WTC11 (cell line): ENCODE measurements at regions not wholly inside any gene's neighbourhood (a gene's known extent, or its start where the extent isn't known, plus 50 kb on each side); places are given as distances from the start of the nearest gene placed in this dataset.

Source experiments
- ATAC-seq: fragments of 200-7000 bp; cut with Tn5 transposase; 2 replicates; pipeline ENCODE4 v1.10.0; 2021; ENCODE audit warnings: mild to moderate bottlenecking, moderate library complexity
- CTCF ChIA-PET: fragments of 300-600 bp; sonication (Branson Sonifier 250); formaldehyde crosslinking; loops from one replicate; lab custom pipeline; 2021; ENCODE audit warnings: antibody characterized with exemption; lab: Charles Lee
- POLR2A ChIA-PET: fragments of 350-600 bp; sonication (Branson Sonifier 250); formaldehyde crosslinking; loops from one replicate; lab custom pipeline; 2021; ENCODE audit warnings: antibody characterized with exemption; lab: Charles Lee
- DNase-seq: peaks from one replicate; pipeline ENCODE4 v3.0.0; 2021; ENCODE audit warnings: low spot score
- H3K27ac Mint-ChIP-seq: 2 replicates; pipeline ENCODE4 v1.8.0; 2021; ENCODE audit warnings: mixed read lengths
- H3K27me3 Mint-ChIP-seq: 2 replicates; pipeline ENCODE4 v1.8.0; 2021; ENCODE audit warnings: low read depth, mild to moderate bottlenecking, moderate library complexity, mixed read lengths
- H3K36me3 Mint-ChIP-seq: 2 replicates; pipeline ENCODE4 v1.8.0; 2021; ENCODE audit warnings: mixed read lengths
- H3K4me1 Mint-ChIP-seq: 2 replicates; pipeline ENCODE4 v1.8.0; 2022; ENCODE audit warnings: mixed read lengths
- H3K4me3 Mint-ChIP-seq: 2 replicates; pipeline ENCODE4 v1.8.0; 2021; ENCODE audit warnings: mild to moderate bottlenecking, moderate library complexity, mixed read lengths
- H3K9me3 Mint-ChIP-seq: 2 replicates; pipeline ENCODE4 v1.8.0; 2021; ENCODE audit warnings: mixed read lengths
- CDX4 ChIP-seq: fragments of 250-450 bp; sonication (Bioruptor Pico); IDR thresholded peaks from 2 replicates; pipeline ENCODE4 v1.9.0; 2021; ENCODE audit warnings: moderate library complexity, mild to moderate bottlenecking, inconsistent platforms, borderline replicate concordance
- CREM ChIP-seq: sonication (generic); formaldehyde crosslinking; IDR thresholded peaks from 2 replicates; pipeline ENCODE4 v1.8.1; 2022; ENCODE audit warnings: mild to moderate bottlenecking, missing genetic modification reagents, moderate library complexity
- NR3C1 ChIP-seq: sonication (generic); formaldehyde crosslinking; conservative IDR thresholded peaks from 2 replicates; pipeline ENCODE4 v1.8.1; 2023; ENCODE audit warnings: low read depth, mild to moderate bottlenecking, missing genetic modification reagents
- SMAD3 ChIP-seq: sonication (generic); formaldehyde crosslinking; IDR thresholded peaks from 2 replicates; pipeline ENCODE4 v1.8.0; 2022; ENCODE audit warnings: missing genetic modification reagents, mild to moderate bottlenecking, borderline replicate concordance
- SMAD4 ChIP-seq: sonication (generic); formaldehyde crosslinking; IDR thresholded peaks from 2 replicates; pipeline ENCODE4 v1.8.0; 2022; ENCODE audit warnings: mild to moderate bottlenecking, missing genetic modification reagents
- TCF7 ChIP-seq: sonication (generic); formaldehyde crosslinking; IDR thresholded peaks from 2 replicates; pipeline ENCODE4 v1.8.0; 2022; ENCODE audit warnings: mild to moderate bottlenecking, low read depth, missing genetic modification reagents, moderate library complexity
- USF2 ChIP-seq: sonication (generic); formaldehyde crosslinking; IDR thresholded peaks from 2 replicates; pipeline ENCODE4 v1.8.1; 2023; ENCODE audit warnings: mild to moderate bottlenecking, missing genetic modification reagents, moderate library complexity
- ZBTB21 ChIP-seq: sonication (generic); formaldehyde crosslinking; IDR thresholded peaks from 2 replicates; pipeline ENCODE4 v1.8.1; 2023; ENCODE audit warnings: mild to moderate bottlenecking, missing genetic modification reagents, borderline replicate concordance
- ZNF138 ChIP-seq: sonication (generic); formaldehyde crosslinking; conservative IDR thresholded peaks from 2 replicates; pipeline ENCODE4 v1.8.1; 2022; ENCODE audit warnings: mild to moderate bottlenecking, moderate library complexity, missing genetic modification reagents
- ZNF281 ChIP-seq: sonication (generic); formaldehyde crosslinking; IDR thresholded peaks from 2 replicates; pipeline ENCODE4 v1.8.0; 2023; ENCODE audit warnings: mild to moderate bottlenecking, missing genetic modification reagents
- ZNF317 ChIP-seq: sonication (generic); formaldehyde crosslinking; IDR thresholded peaks from 2 replicates; pipeline ENCODE4 v1.8.1; 2023; ENCODE audit warnings: low read depth, mild to moderate bottlenecking, moderate library complexity, missing genetic modification reagents, borderline replicate concordance
- ZNF416 ChIP-seq: fragments of 250-450 bp; sonication (Bioruptor Pico); IDR thresholded peaks from 2 replicates; pipeline ENCODE4 v1.9.0; 2021; ENCODE audit warnings: mild to moderate bottlenecking, inconsistent platforms
- ZNF423 ChIP-seq: fragments of 250-450 bp; sonication (Bioruptor Pico); IDR thresholded peaks from 2 replicates; pipeline ENCODE4 v2.1.2; 2022; ENCODE audit warnings: mild to moderate bottlenecking, moderate library complexity
- TF ChIP-seq, protein P1 (sequence below): sonication (generic); formaldehyde crosslinking; IDR thresholded peaks from 2 replicates; pipeline ENCODE4 v1.8.1; 2022; ENCODE audit warnings: low read depth, missing genetic modification reagents, borderline replicate concordance
- TF ChIP-seq, protein P2 (sequence below): fragments of 250-450 bp; sonication (Bioruptor Pico); IDR thresholded peaks from 2 replicates; pipeline ENCODE4 v2.1.2; 2022; ENCODE audit warnings: mild to moderate bottlenecking, moderate library complexity

DNA sequence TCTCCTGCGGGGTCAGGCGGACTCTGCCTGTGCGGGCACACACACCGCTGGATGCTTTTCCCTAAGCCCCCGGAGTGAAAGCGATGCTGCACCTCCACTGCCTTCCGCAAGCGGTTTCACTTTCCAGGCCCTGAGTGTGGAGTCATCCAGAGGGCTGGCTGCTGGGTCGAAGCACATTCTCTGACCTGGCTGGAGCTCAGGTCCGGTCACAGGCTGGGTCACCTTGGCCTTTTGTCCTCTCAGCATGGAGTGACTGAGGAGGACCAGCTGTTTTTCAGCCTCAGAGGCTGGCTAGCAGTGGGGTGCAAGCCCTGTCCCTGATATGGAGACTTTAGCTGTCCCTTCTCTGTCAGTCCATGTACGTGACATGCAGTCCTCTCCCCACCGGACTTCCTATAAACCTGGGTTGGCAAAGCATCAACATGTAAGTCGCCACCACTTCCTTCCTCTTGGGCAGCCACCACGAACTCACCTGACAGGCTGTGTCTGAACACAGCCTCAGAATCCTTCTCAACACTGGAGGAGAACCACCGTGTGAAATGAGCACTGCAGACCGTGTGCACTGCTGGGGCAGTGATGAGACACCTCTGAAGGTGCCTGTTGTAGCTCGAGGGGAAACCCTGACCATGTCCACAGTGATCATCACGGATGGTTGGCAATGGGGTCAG lies 51.3 kb downstream of the GADD45G start:
- Mint-ChIP-seq H3K27ac (no peak overlapping the region), H3K4me3 (no peak overlapping the region), H3K4me1 (peaks cover 51% of the 10 kb centered on the region), H3K27me3 (peaks cover 12% of the 10 kb centered on the region), H3K36me3 (no peaks in the 10 kb centered on the region), H3K9me3 (no peaks in the 10 kb centered on the region)
- DNase-seq (no peak), ATAC-seq (no peak)
- no peak for TF ChIP-seq SMAD3 (CRISPR knock-in tag)
- TF ChIP-seq, protein P1, sequence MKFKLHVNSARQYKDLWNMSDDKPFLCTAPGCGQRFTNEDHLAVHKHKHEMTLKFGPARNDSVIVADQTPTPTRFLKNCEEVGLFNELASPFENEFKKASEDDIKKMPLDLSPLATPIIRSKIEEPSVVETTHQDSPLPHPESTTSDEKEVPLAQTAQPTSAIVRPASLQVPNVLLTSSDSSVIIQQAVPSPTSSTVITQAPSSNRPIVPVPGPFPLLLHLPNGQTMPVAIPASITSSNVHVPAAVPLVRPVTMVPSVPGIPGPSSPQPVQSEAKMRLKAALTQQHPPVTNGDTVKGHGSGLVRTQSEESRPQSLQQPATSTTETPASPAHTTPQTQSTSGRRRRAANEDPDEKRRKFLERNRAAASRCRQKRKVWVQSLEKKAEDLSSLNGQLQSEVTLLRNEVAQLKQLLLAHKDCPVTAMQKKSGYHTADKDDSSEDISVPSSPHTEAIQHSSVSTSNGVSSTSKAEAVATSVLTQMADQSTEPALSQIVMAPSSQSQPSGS (CRISPR knock-in tag): no peak
- TF ChIP-seq CREM (CRISPR knock-in tag): no peak
- TF ChIP-seq ZNF281 (CRISPR knock-in tag): no peak
- TF ChIP-seq ZBTB21: no peak
- no peak for TF ChIP-seq SMAD4 (CRISPR knock-in tag)
- TF ChIP-seq NR3C1 (CRISPR knock-in tag): no peak
- no peak for TF ChIP-seq TCF7 (CRISPR knock-in tag)
- TF ChIP-seq, all 79 proteins: peak for 0
- CTCF ChIA-PET: interaction anchor here (1.0 kb wide), 2 partner anchors 46 to 443 kb away, joined by 3 read pairs; no protein-coding TSS in a partner anchor
- POLR2A ChIA-PET: no interaction called here

GRCh38 chr9:89657295-89657694 lies 52.5 kb downstream of the GADD45G start:
- POLR2A ChIA-PET: interaction anchor here (1.3 kb wide), 1 partner anchor 54 kb away, joined by 4 read pairs; no protein-coding TSS in a partner anchor
- DNase-seq: no peak
- H3K4me3 Mint-ChIP-seq: no peak overlapping the region
- H3K9me3 Mint-ChIP-seq: no peaks in the 10 kb centered on the region
- no peak for ATAC-seq
- H3K27me3 Mint-ChIP-seq: peaks cover 12% of the 10 kb centered on the region
- peaks cover 57% of the 10 kb centered on the region for H3K4me1 Mint-ChIP-seq
- H3K36me3 Mint-ChIP-seq: no peaks in the 10 kb centered on the region
- H3K27ac Mint-ChIP-seq: no peak overlapping the region
- TF ChIP-seq USF2 (CRISPR knock-in tag) (no peak), ZNF423 (CRISPR knock-in tag) (no peak), CDX4 (CRISPR knock-in tag) (no peak), ZNF416 (CRISPR knock-in tag) (no peak), ZNF317 (CRISPR knock-in tag) (no peak), SMAD3 (CRISPR knock-in tag) (no peak), ZNF138 (no peak), ZBTB21 (no peak)
- TF ChIP-seq, protein P2, sequence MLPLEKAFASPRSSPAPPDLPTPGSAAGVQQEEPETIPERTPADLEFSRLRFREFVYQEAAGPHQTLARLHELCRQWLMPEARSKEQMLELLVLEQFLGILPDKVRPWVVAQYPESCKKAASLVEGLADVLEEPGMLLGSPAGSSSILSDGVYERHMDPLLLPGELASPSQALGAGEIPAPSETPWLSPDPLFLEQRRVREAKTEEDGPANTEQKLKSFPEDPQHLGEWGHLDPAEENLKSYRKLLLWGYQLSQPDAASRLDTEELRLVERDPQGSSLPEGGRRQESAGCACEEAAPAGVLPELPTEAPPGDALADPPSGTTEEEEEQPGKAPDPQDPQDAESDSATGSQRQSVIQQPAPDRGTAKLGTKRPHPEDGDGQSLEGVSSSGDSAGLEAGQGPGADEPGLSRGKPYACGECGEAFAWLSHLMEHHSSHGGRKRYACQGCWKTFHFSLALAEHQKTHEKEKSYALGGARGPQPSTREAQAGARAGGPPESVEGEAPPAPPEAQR (CRISPR knock-in tag): no peak
- CTCF ChIA-PET: interaction anchor here (1.0 kb wide), 2 partner anchors 18 to 31 kb away, joined by 3 read pairs; no protein-coding TSS in a partner anchor
